HEK293T (cell line): ENCODE measurements at regions not wholly inside any gene's neighbourhood (a gene's known extent, or its start where the extent isn't known, plus 50 kb on each side); places are given as distances from the start of the nearest gene placed in this dataset.
"Not testable (repeated sequence)": the region's sequence is repeated elsewhere in the genome, so short reads cannot be mapped to it uniquely, and the experiment has no call there.

Experiments used
- ARNT ChIP-seq: fragments of 450-650 bp; IDR thresholded peaks from 2 replicates; pipeline ENCODE4 v1.6.1; 2017; ENCODE audit warnings: mild to moderate bottlenecking
- BHLHE40 ChIP-seq: fragments of 450-650 bp; IDR thresholded peaks from 2 replicates; pipeline ENCODE4 v1.6.1; 2016; ENCODE audit warnings: mild to moderate bottlenecking, moderate library complexity, borderline replicate concordance
- CTBP1 ChIP-seq: fragments of 450-650 bp; IDR thresholded peaks from 2 replicates; pipeline ENCODE4 v1.6.1; 2016; ENCODE audit warnings: borderline replicate concordance
- ELF4 ChIP-seq: fragments of 450-650 bp; IDR thresholded peaks from 2 replicates; pipeline ENCODE4 v1.6.1; 2017; ENCODE audit warnings: antibody characterized with exemption
- FOXA1 ChIP-seq: fragments of 450-650 bp; IDR thresholded peaks from 2 replicates; pipeline ENCODE4 v1.6.1; 2016; ENCODE audit warnings: mild to moderate bottlenecking
- FOXM1 ChIP-seq: fragments of 450-650 bp; IDR thresholded peaks from 2 replicates; pipeline ENCODE4 v1.6.1; 2017; ENCODE audit warnings: mild to moderate bottlenecking, borderline replicate concordance
- HDGF ChIP-seq: fragments of 450-650 bp; IDR thresholded peaks from 2 replicates; pipeline ENCODE4 v1.6.1; 2017; ENCODE audit warnings: antibody characterized with exemption, borderline replicate concordance
- LEF1 ChIP-seq: fragments of 450-650 bp; IDR thresholded peaks from 2 replicates; pipeline ENCODE4 v1.6.1; 2017; ENCODE audit warnings: mild to moderate bottlenecking, borderline replicate concordance
- SP1 ChIP-seq: fragments of 450-650 bp; IDR thresholded peaks from 2 replicates; pipeline ENCODE4 v1.6.1; 2017
- SUZ12 ChIP-seq: fragments of 450-650 bp; IDR thresholded peaks from 2 replicates; pipeline ENCODE4 v1.6.1; 2016; ENCODE audit warnings: mild to moderate bottlenecking
- TARDBP ChIP-seq: fragments of 450-650 bp; IDR thresholded peaks from 2 replicates; pipeline ENCODE4 v1.6.1; 2016
- ZNF384 ChIP-seq: fragments of 450-650 bp; IDR thresholded peaks from 2 replicates; pipeline ENCODE4 v1.6.1; 2016
- TF ChIP-seq, protein P1 (sequence below): fragments of 450-650 bp; IDR thresholded peaks from 2 replicates; pipeline ENCODE4 v1.6.1; 2016

DNA sequence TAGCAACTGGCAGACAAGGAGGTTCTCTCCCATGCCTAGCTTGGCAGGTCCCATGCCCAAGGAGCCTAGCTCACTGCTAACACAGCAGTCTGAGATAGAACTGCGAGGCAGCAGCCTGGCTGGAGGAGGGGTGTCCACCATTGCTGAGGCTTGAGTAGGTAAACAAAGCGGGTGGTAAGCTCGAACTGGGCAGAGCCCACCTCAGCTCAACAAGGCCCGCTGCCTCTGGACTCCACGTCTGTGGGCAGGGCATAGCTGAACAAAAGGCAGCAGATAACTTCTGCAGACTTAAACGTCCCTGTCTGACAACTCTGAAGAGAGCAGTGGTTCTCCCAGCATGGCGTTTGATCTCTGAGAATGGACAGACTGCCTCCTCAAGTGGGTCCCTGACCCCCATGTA, 682.4 kb downstream of the DACH1 start:
- not testable (repeated sequence) for TF ChIP-seq ELF4, LEF1, TARDBP, CTBP1, FOXA1, HDGF, SUZ12, ZNF384, ARNT, SP1, BHLHE40, FOXM1
- TF ChIP-seq, protein P1, sequence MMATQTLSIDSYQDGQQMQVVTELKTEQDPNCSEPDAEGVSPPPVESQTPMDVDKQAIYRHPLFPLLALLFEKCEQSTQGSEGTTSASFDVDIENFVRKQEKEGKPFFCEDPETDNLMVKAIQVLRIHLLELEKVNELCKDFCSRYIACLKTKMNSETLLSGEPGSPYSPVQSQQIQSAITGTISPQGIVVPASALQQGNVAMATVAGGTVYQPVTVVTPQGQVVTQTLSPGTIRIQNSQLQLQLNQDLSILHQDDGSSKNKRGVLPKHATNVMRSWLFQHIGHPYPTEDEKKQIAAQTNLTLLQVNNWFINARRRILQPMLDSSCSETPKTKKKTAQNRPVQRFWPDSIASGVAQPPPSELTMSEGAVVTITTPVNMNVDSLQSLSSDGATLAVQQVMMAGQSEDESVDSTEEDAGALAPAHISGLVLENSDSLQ, result not testable (repeated sequence)
